Endothelial cell (in vitro differentiated cells): ENCODE measurements at regions not wholly inside any gene's neighbourhood (a gene's known extent, or its start where the extent isn't known, plus 50 kb on each side); places are given as distances from the start of the nearest gene placed in this dataset.

ENCODE experiments used
- DNase-seq: peaks from one replicate; pipeline ENCODE4 v3.0.0; 2021; ENCODE audit warnings: low spot score
- H3K27ac Mint-ChIP-seq: one replicate; pipeline ENCODE4 v1.8.0; 2021; ENCODE audit warnings: mixed read lengths, inconsistent platforms; ENCODE audit not compliant: unreplicated experiment
- H3K27me3 Mint-ChIP-seq: one replicate; pipeline ENCODE4 v1.8.0; 2021; ENCODE audit warnings: mild to moderate bottlenecking, moderate library complexity, mixed read lengths, inconsistent platforms; ENCODE audit not compliant: unreplicated experiment
- H3K36me3 Mint-ChIP-seq: one replicate; pipeline ENCODE4 v1.8.0; 2021; ENCODE audit warnings: mild to moderate bottlenecking, low read depth, mixed read lengths, inconsistent platforms; ENCODE audit not compliant: unreplicated experiment
- H3K4me1 Mint-ChIP-seq: one replicate; pipeline ENCODE4 v1.8.0; 2021; ENCODE audit warnings: mild to moderate bottlenecking, mixed read lengths, inconsistent platforms; ENCODE audit not compliant: unreplicated experiment
- H3K4me3 Mint-ChIP-seq: one replicate; pipeline ENCODE4 v1.8.0; 2021; ENCODE audit warnings: mild to moderate bottlenecking, mixed read lengths, inconsistent platforms; ENCODE audit not compliant: unreplicated experiment
- H3K9me3 Mint-ChIP-seq: one replicate; pipeline ENCODE4 v1.8.0; 2021; ENCODE audit warnings: mixed read lengths, inconsistent platforms; ENCODE audit not compliant: unreplicated experiment
- CTCF ChIP-seq: fragments of 200-600 bp; sonication (generic); IDR thresholded peaks from one replicate; pipeline ENCODE4 v1.5.0; 2021; ENCODE audit warnings: antibody characterized with exemption; ENCODE audit not compliant: unreplicated experiment

GRCh38 chr6:21332077-21332476 lies 261.5 kb upstream of the SOX4 start:
- no peak for TF ChIP-seq CTCF

GRCh38 chr6:21332660-21333059 lies 260.9 kb upstream of the SOX4 start:
- no peaks in the 10 kb centered on the region for H3K9me3 Mint-ChIP-seq
- no peaks in the 10 kb centered on the region for H3K27me3 Mint-ChIP-seq
- H3K4me1 Mint-ChIP-seq, result peaks cover 4% of the 10 kb centered on the region
- TF ChIP-seq CTCF, result no peak
- no peak for DNase-seq
- H3K36me3 Mint-ChIP-seq, result no peaks in the 10 kb centered on the region
- H3K4me3 Mint-ChIP-seq, result no peak overlapping the region
- no peak overlapping the region for H3K27ac Mint-ChIP-seq

More at GRCh38 chr6:21332077-21332476, 261.5 kb upstream of the SOX4 start:
- Mint-ChIP-seq H3K4me1 (peaks cover 4% of the 10 kb centered on the region), H3K27me3 (no peaks in the 10 kb centered on the region), H3K36me3 (no peaks in the 10 kb centered on the region), H3K4me3 (no peak overlapping the region), H3K9me3 (no peaks in the 10 kb centered on the region), H3K27ac (no peak overlapping the region)
- DNase-seq, result no peak

- Mint-ChIP-seq H3K27ac (no peak overlapping the region), H3K36me3 (peaks cover 3% of the 10 kb centered on the region), H3K4me3 (no peak overlapping the region), H3K9me3 (no peaks in the 10 kb centered on the region), H3K27me3 (no peaks in the 10 kb centered on the region), H3K4me1 (peaks cover 4% of the 10 kb centered on the region)
- TF ChIP-seq CTCF, result no peak
- DNase-seq, result no peak
These were observed 259.8 kb upstream of the SOX4 start for GRCh38 chr6:21333715-21334114.

GRCh38 chr6:21334651-21335050 lies 258.9 kb upstream of the SOX4 start:
- Mint-ChIP-seq H3K9me3 (no peaks in the 10 kb centered on the region), H3K36me3 (peaks cover 3% of the 10 kb centered on the region), H3K4me3 (no peak overlapping the region), H3K27me3 (no peaks in the 10 kb centered on the region), H3K4me1 (no peaks in the 10 kb centered on the region), H3K27ac (no peak overlapping the region)
- TF ChIP-seq CTCF, result no peak
- no peak for DNase-seq

- TF ChIP-seq CTCF, result no peak
- Mint-ChIP-seq H3K4me3 (no peak overlapping the region), H3K27ac (no peak overlapping the region), H3K9me3 (no peaks in the 10 kb centered on the region), H3K36me3 (peaks cover 3% of the 10 kb centered on the region), H3K27me3 (no peaks in the 10 kb centered on the region), H3K4me1 (no peaks in the 10 kb centered on the region)
- no peak for DNase-seq
These were observed 258.0 kb upstream of the SOX4 start for GRCh38 chr6:21335591-21335990.
